ENCODE measurements at regions not wholly inside any gene's neighbourhood (a gene's known extent, or its start where the extent isn't known, plus 50 kb on each side); places are given as distances from the start of the nearest gene placed in this dataset.
A peak's percentile ranks its signal among the peaks of the same experiment; 100 is the strongest.

- no peaks in the 10 kb centered on the region for H3K27me3 ChIP-seq (ENCODE audit: control insufficient read depth, insufficient read depth, low read length)
- no peak overlapping the region for H3K27ac ChIP-seq (ENCODE audit: low read depth, low read length)
- no peaks in the 10 kb centered on the region for H3K36me3 ChIP-seq (ENCODE audit: control insufficient read depth, insufficient read depth, low read length)
- H3K4me1 ChIP-seq (ENCODE audit: control insufficient read depth, insufficient read depth, low read length) = no peaks in the 10 kb centered on the region
- H3K9ac ChIP-seq (ENCODE audit: low read length) = no peak overlapping the region
- no peak overlapping the region for H3K4me3 ChIP-seq (ENCODE audit: low read length)
Observed at GRCh38 chr10:121405953-121406352, 192.3 kb downstream of the FGFR2 start.

- Histone ChIP-seq H3K36me3 (ENCODE audit: control insufficient read depth, insufficient read depth, low read length) (no peaks in the 10 kb centered on the region), H3K27ac (ENCODE audit: low read depth, low read length) (no peak overlapping the region), H3K4me1 (ENCODE audit: control insufficient read depth, insufficient read depth, low read length) (no peaks in the 10 kb centered on the region), H3K9ac (ENCODE audit: low read length) (no peak overlapping the region), H3K4me3 (ENCODE audit: low read length) (no peak overlapping the region), H3K27me3 (ENCODE audit: control insufficient read depth, insufficient read depth, low read length) (no peaks in the 10 kb centered on the region)
Observed at GRCh38 chr10:121406823-121407545, 191.3 kb downstream of the FGFR2 start.

- no peaks in the 10 kb centered on the region for H3K36me3 ChIP-seq (ENCODE audit: control insufficient read depth, insufficient read depth, low read length)
- no peak overlapping the region for H3K4me3 ChIP-seq (ENCODE audit: low read length)
- H3K27ac ChIP-seq (ENCODE audit: low read depth, low read length) = no peak overlapping the region
- no peak overlapping the region for H3K9ac ChIP-seq (ENCODE audit: low read length)
- no peaks in the 10 kb centered on the region for H3K4me1 ChIP-seq (ENCODE audit: control insufficient read depth, insufficient read depth, low read length)
- no peaks in the 10 kb centered on the region for H3K27me3 ChIP-seq (ENCODE audit: control insufficient read depth, insufficient read depth, low read length)
Observed at GRCh38 chr10:121409466-121410104, 188.7 kb downstream of the FGFR2 start.

- Histone ChIP-seq H3K27ac (ENCODE audit: low read depth, low read length) (no peak overlapping the region), H3K4me1 (ENCODE audit: control insufficient read depth, insufficient read depth, low read length) (no peaks in the 10 kb centered on the region), H3K9ac (ENCODE audit: low read length) (no peak overlapping the region), H3K4me3 (ENCODE audit: low read length) (no peak overlapping the region), H3K36me3 (ENCODE audit: control insufficient read depth, insufficient read depth, low read length) (no peaks in the 10 kb centered on the region), H3K27me3 (ENCODE audit: control insufficient read depth, insufficient read depth, low read length) (no peaks in the 10 kb centered on the region)
Observed at GRCh38 chr10:121411004-121411403, 187.2 kb downstream of the FGFR2 start.

- no peaks in the 10 kb centered on the region for H3K27me3 ChIP-seq (ENCODE audit: control insufficient read depth, insufficient read depth, low read length)
- H3K27ac ChIP-seq (ENCODE audit: low read depth, low read length) = no peak overlapping the region
- H3K9ac ChIP-seq (ENCODE audit: low read length) = no peak overlapping the region
- H3K4me1 ChIP-seq (ENCODE audit: control insufficient read depth, insufficient read depth, low read length) = no peaks in the 10 kb centered on the region
- no peak overlapping the region for H3K4me3 ChIP-seq (ENCODE audit: low read length)
- no peaks in the 10 kb centered on the region for H3K36me3 ChIP-seq (ENCODE audit: control insufficient read depth, insufficient read depth, low read length)
Observed at GRCh38 chr10:121413951-121414350, 184.3 kb downstream of the FGFR2 start.

- Histone ChIP-seq H3K9ac (ENCODE audit: low read length) (no peak overlapping the region), H3K4me1 (ENCODE audit: control insufficient read depth, insufficient read depth, low read length) (no peaks in the 10 kb centered on the region)
Observed at GRCh38 chr10:121414366-121415062, 183.7 kb downstream of the FGFR2 start.

GRCh38 chr10:121415063-121415399 is 183.2 kb downstream of the FGFR2 start:
- Histone ChIP-seq H3K4me1 (ENCODE audit: control insufficient read depth, insufficient read depth, low read length) (no peaks in the 10 kb centered on the region), H3K9ac (ENCODE audit: low read length) (no peak overlapping the region), H3K4me3 (ENCODE audit: low read length) (no peak overlapping the region), H3K27ac (ENCODE audit: low read depth, low read length) (peak overlapping the region; percentile 1), H3K36me3 (ENCODE audit: control insufficient read depth, insufficient read depth, low read length) (no peaks in the 10 kb centered on the region), H3K27me3 (ENCODE audit: control insufficient read depth, insufficient read depth, low read length) (no peaks in the 10 kb centered on the region)

More at GRCh38 chr10:121414366-121415062, 183.7 kb downstream of the FGFR2 start:
- Histone ChIP-seq H3K36me3 (ENCODE audit: control insufficient read depth, insufficient read depth, low read length) (no peaks in the 10 kb centered on the region), H3K27me3 (ENCODE audit: control insufficient read depth, insufficient read depth, low read length) (no peaks in the 10 kb centered on the region), H3K27ac (ENCODE audit: low read depth, low read length) (peak overlapping the region; percentile 1), H3K4me3 (ENCODE audit: low read length) (no peak overlapping the region)

- no peaks in the 10 kb centered on the region for H3K27me3 ChIP-seq (ENCODE audit: control insufficient read depth, insufficient read depth, low read length)
- no peak overlapping the region for H3K9ac ChIP-seq (ENCODE audit: low read length)
- H3K36me3 ChIP-seq (ENCODE audit: control insufficient read depth, insufficient read depth, low read length) = no peaks in the 10 kb centered on the region
- no peaks in the 10 kb centered on the region for H3K4me1 ChIP-seq (ENCODE audit: control insufficient read depth, insufficient read depth, low read length)
- H3K27ac ChIP-seq (ENCODE audit: low read depth, low read length) = no peak overlapping the region
- H3K4me3 ChIP-seq (ENCODE audit: low read length) = no peak overlapping the region
Observed at GRCh38 chr10:121416071-121416470, 182.2 kb downstream of the FGFR2 start.

GRCh38 chr10:121417298-121417697 is 180.9 kb downstream of the FGFR2 start:
- H3K36me3 ChIP-seq (ENCODE audit: control insufficient read depth, insufficient read depth, low read length) = no peaks in the 10 kb centered on the region
- no peaks in the 10 kb centered on the region for H3K4me1 ChIP-seq (ENCODE audit: control insufficient read depth, insufficient read depth, low read length)
- H3K27me3 ChIP-seq (ENCODE audit: control insufficient read depth, insufficient read depth, low read length) = no peaks in the 10 kb centered on the region
- no peak overlapping the region for H3K9ac ChIP-seq (ENCODE audit: low read length)
- no peak overlapping the region for H3K4me3 ChIP-seq (ENCODE audit: low read length)
- H3K27ac ChIP-seq (ENCODE audit: low read depth, low read length) = no peak overlapping the region

GRCh38 chr10:121418126-121418777 is 180.0 kb downstream of the FGFR2 start:
- Histone ChIP-seq H3K36me3 (ENCODE audit: control insufficient read depth, insufficient read depth, low read length) (no peaks in the 10 kb centered on the region), H3K4me3 (ENCODE audit: low read length) (no peak overlapping the region), H3K4me1 (ENCODE audit: control insufficient read depth, insufficient read depth, low read length) (no peaks in the 10 kb centered on the region), H3K27ac (ENCODE audit: low read depth, low read length) (peak overlapping the region; percentile 59), H3K9ac (ENCODE audit: low read length) (no peak overlapping the region), H3K27me3 (ENCODE audit: control insufficient read depth, insufficient read depth, low read length) (no peaks in the 10 kb centered on the region)

GRCh38 chr10:121420006-121420405 is 178.2 kb downstream of the FGFR2 start:
- Histone ChIP-seq H3K27ac (ENCODE audit: low read depth, low read length) (no peak overlapping the region), H3K9ac (ENCODE audit: low read length) (no peak overlapping the region), H3K4me1 (ENCODE audit: control insufficient read depth, insufficient read depth, low read length) (peaks cover 3% of the 10 kb centered on the region), H3K4me3 (ENCODE audit: low read length) (no peak overlapping the region), H3K27me3 (ENCODE audit: control insufficient read depth, insufficient read depth, low read length) (no peaks in the 10 kb centered on the region), H3K36me3 (ENCODE audit: control insufficient read depth, insufficient read depth, low read length) (no peaks in the 10 kb centered on the region)

- no peak overlapping the region for H3K27ac ChIP-seq (ENCODE audit: low read depth, low read length)
- H3K36me3 ChIP-seq (ENCODE audit: control insufficient read depth, insufficient read depth, low read length) = no peaks in the 10 kb centered on the region
- H3K9ac ChIP-seq (ENCODE audit: low read length) = no peak overlapping the region
- no peak overlapping the region for H3K4me3 ChIP-seq (ENCODE audit: low read length)
- peaks cover 13% of the 10 kb centered on the region for H3K4me1 ChIP-seq (ENCODE audit: control insufficient read depth, insufficient read depth, low read length)
- no peaks in the 10 kb centered on the region for H3K27me3 ChIP-seq (ENCODE audit: control insufficient read depth, insufficient read depth, low read length)
Observed at GRCh38 chr10:121422096-121422495, 176.1 kb downstream of the FGFR2 start.

Measured in rectal smooth muscle tissue (tissue), 1 donor.